WTC11 (cell line): ENCODE measurements at regions not wholly inside any gene's neighbourhood (a gene's known extent, or its start where the extent isn't known, plus 50 kb on each side); places are given as distances from the start of the nearest gene placed in this dataset.

Source experiments
- ATAC-seq: fragments of 200-7000 bp; cut with Tn5 transposase; 2 replicates; pipeline ENCODE4 v1.10.0; 2021; ENCODE audit warnings: mild to moderate bottlenecking, moderate library complexity
- CTCF ChIA-PET: fragments of 300-600 bp; sonication (Branson Sonifier 250); formaldehyde crosslinking; loops from one replicate; lab custom pipeline; 2021; ENCODE audit warnings: antibody characterized with exemption; lab: Charles Lee
- POLR2A ChIA-PET: fragments of 350-600 bp; sonication (Branson Sonifier 250); formaldehyde crosslinking; loops from one replicate; lab custom pipeline; 2021; ENCODE audit warnings: antibody characterized with exemption; lab: Charles Lee
- DNase-seq: peaks from one replicate; pipeline ENCODE4 v3.0.0; 2021; ENCODE audit warnings: low spot score
- H3K27ac Mint-ChIP-seq: 2 replicates; pipeline ENCODE4 v1.8.0; 2021; ENCODE audit warnings: mixed read lengths
- H3K27me3 Mint-ChIP-seq: 2 replicates; pipeline ENCODE4 v1.8.0; 2021; ENCODE audit warnings: low read depth, mild to moderate bottlenecking, moderate library complexity, mixed read lengths
- H3K36me3 Mint-ChIP-seq: 2 replicates; pipeline ENCODE4 v1.8.0; 2021; ENCODE audit warnings: mixed read lengths
- H3K4me1 Mint-ChIP-seq: 2 replicates; pipeline ENCODE4 v1.8.0; 2022; ENCODE audit warnings: mixed read lengths
- H3K4me3 Mint-ChIP-seq: 2 replicates; pipeline ENCODE4 v1.8.0; 2021; ENCODE audit warnings: mild to moderate bottlenecking, moderate library complexity, mixed read lengths
- H3K9me3 Mint-ChIP-seq: 2 replicates; pipeline ENCODE4 v1.8.0; 2021; ENCODE audit warnings: mixed read lengths
- ATF1 ChIP-seq: sonication (generic); formaldehyde crosslinking; IDR thresholded peaks from 2 replicates; pipeline ENCODE4 v1.8.1; 2023; ENCODE audit warnings: mild to moderate bottlenecking, moderate library complexity, missing genetic modification reagents
- CREM ChIP-seq: sonication (generic); formaldehyde crosslinking; IDR thresholded peaks from 2 replicates; pipeline ENCODE4 v1.8.1; 2022; ENCODE audit warnings: mild to moderate bottlenecking, missing genetic modification reagents, moderate library complexity
- ETV6 ChIP-seq: sonication (generic); formaldehyde crosslinking; IDR thresholded peaks from 2 replicates; pipeline ENCODE4 v1.8.1; 2022; ENCODE audit warnings: mild to moderate bottlenecking, missing genetic modification reagents
- FOXK1 ChIP-seq: sonication (generic); formaldehyde crosslinking; IDR thresholded peaks from 2 replicates; pipeline ENCODE4 v1.8.0; 2022; ENCODE audit warnings: mild to moderate bottlenecking, moderate library complexity, missing genetic modification reagents
- HMGA2 ChIP-seq: fragments of 250-450 bp; sonication (Bioruptor Pico); IDR thresholded peaks from 2 replicates; pipeline ENCODE4 v1.4.0; 2021; ENCODE audit warnings: mild to moderate bottlenecking, moderate library complexity
- IRF2 ChIP-seq: sonication (generic); formaldehyde crosslinking; IDR thresholded peaks from 2 replicates; pipeline ENCODE4 v1.8.0; 2022; ENCODE audit warnings: low read depth, missing genetic modification reagents, borderline replicate concordance
- JAZF1 ChIP-seq: fragments of 250-450 bp; sonication (Bioruptor Pico); IDR thresholded peaks from 2 replicates; pipeline ENCODE4 v1.9.0; 2021; ENCODE audit warnings: moderate library complexity, mild to moderate bottlenecking, inconsistent platforms
- MYBL2 ChIP-seq: sonication (generic); formaldehyde crosslinking; IDR thresholded peaks from 2 replicates; pipeline ENCODE4 v1.8.1; 2023; ENCODE audit warnings: mild to moderate bottlenecking, moderate library complexity, missing genetic modification reagents
- NFATC4 ChIP-seq: fragments of 250-450 bp; sonication (Bioruptor Pico); IDR thresholded peaks from 2 replicates; pipeline ENCODE4 v1.9.0; 2021; ENCODE audit warnings: mild to moderate bottlenecking
- PRRX2 ChIP-seq: fragments of 250-450 bp; sonication (Bioruptor Pico); IDR thresholded peaks from 2 replicates; pipeline ENCODE4 v1.8.0; 2021; ENCODE audit warnings: mild to moderate bottlenecking
- SMAD3 ChIP-seq: sonication (generic); formaldehyde crosslinking; IDR thresholded peaks from 2 replicates; pipeline ENCODE4 v1.8.0; 2022; ENCODE audit warnings: missing genetic modification reagents, mild to moderate bottlenecking, borderline replicate concordance
- SMAD4 ChIP-seq: sonication (generic); formaldehyde crosslinking; IDR thresholded peaks from 2 replicates; pipeline ENCODE4 v1.8.0; 2022; ENCODE audit warnings: mild to moderate bottlenecking, missing genetic modification reagents
- SOX15 ChIP-seq: fragments of 250-450 bp; sonication (Bioruptor Pico); IDR thresholded peaks from 2 replicates; pipeline ENCODE4 v1.9.0; 2021; ENCODE audit warnings: mild to moderate bottlenecking
- SP1 ChIP-seq: sonication (generic); formaldehyde crosslinking; conservative IDR thresholded peaks from 2 replicates; pipeline ENCODE4 v1.8.1; 2022; ENCODE audit warnings: missing genetic modification reagents
- TCF7 ChIP-seq: sonication (generic); formaldehyde crosslinking; IDR thresholded peaks from 2 replicates; pipeline ENCODE4 v1.8.0; 2022; ENCODE audit warnings: mild to moderate bottlenecking, low read depth, missing genetic modification reagents, moderate library complexity
- TEAD1 ChIP-seq: sonication (generic); formaldehyde crosslinking; IDR thresholded peaks from 2 replicates; pipeline ENCODE4 v1.8.0; 2022; ENCODE audit warnings: mild to moderate bottlenecking, missing genetic modification reagents
- TEAD4 ChIP-seq: sonication (generic); formaldehyde crosslinking; IDR thresholded peaks from 2 replicates; pipeline ENCODE4 v1.8.0; 2022; ENCODE audit warnings: mild to moderate bottlenecking, missing genetic modification reagents
- ZNF121 ChIP-seq: sonication (generic); formaldehyde crosslinking; IDR thresholded peaks from 2 replicates; pipeline ENCODE4 v1.8.0; 2023; ENCODE audit warnings: missing genetic modification reagents
- ZNF138 ChIP-seq: sonication (generic); formaldehyde crosslinking; conservative IDR thresholded peaks from 2 replicates; pipeline ENCODE4 v1.8.1; 2022; ENCODE audit warnings: mild to moderate bottlenecking, moderate library complexity, missing genetic modification reagents
- ZNF396 ChIP-seq: fragments of 250-450 bp; sonication (Bioruptor Pico); IDR thresholded peaks from 2 replicates; pipeline ENCODE4 v1.8.0; 2021; ENCODE audit warnings: mild to moderate bottlenecking, moderate library complexity, borderline replicate concordance
- TF ChIP-seq, protein P1 (sequence below): fragments of 250-450 bp; sonication (Bioruptor Pico); IDR thresholded peaks from 2 replicates; pipeline ENCODE4 v1.9.0; 2021; ENCODE audit warnings: moderate library complexity, mild to moderate bottlenecking, inconsistent platforms, borderline replicate concordance
- TF ChIP-seq, protein P2 (sequence below): sonication (generic); formaldehyde crosslinking; IDR thresholded peaks from 2 replicates; pipeline ENCODE4 v1.8.1; 2022; ENCODE audit warnings: low read depth, mild to moderate bottlenecking, moderate library complexity, missing genetic modification reagents, borderline replicate concordance
- TF ChIP-seq, protein P3 (sequence below): fragments of 250-450 bp; sonication (Bioruptor Pico); IDR thresholded peaks from 2 replicates; pipeline ENCODE4 v2.1.2; 2022; ENCODE audit warnings: mild to moderate bottlenecking, moderate library complexity
- TF ChIP-seq, protein P4 (sequence below): sonication (generic); formaldehyde crosslinking; IDR thresholded peaks from 2 replicates; pipeline ENCODE4 v1.8.0; 2022; ENCODE audit warnings: mild to moderate bottlenecking, missing genetic modification reagents

GRCh38 chr5:54778783-54779182 lies 206.6 kb downstream of the ESM1 start:
- Mint-ChIP-seq H3K27ac (no peak overlapping the region), H3K9me3 (peaks cover 17% of the 10 kb centered on the region), H3K4me1 (peaks cover 2% of the 10 kb centered on the region; the same call in 1 of the 2 replicates), H3K4me3 (no peak overlapping the region), H3K27me3 (no peaks in the 10 kb centered on the region), H3K36me3 (no peaks in the 10 kb centered on the region)
- ChIA-PET POLR2A (no interaction called here), CTCF (interaction anchor here (0.9 to 1.0 kb wide), 2 partner anchors 89 to 261 kb away, joined by 3 read pairs; partner anchors contain the start of gene SNX18)
- ATAC-seq (no peak), DNase-seq (no peak)
- TF ChIP-seq ATF1 (CRISPR knock-in tag) = no peak
- TF ChIP-seq, protein P1, sequence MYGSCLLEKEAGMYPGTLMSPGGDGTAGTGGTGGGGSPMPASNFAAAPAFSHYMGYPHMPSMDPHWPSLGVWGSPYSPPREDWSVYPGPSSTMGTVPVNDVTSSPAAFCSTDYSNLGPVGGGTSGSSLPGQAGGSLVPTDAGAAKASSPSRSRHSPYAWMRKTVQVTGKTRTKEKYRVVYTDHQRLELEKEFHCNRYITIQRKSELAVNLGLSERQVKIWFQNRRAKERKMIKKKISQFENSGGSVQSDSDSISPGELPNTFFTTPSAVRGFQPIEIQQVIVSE = no peak
- TF ChIP-seq JAZF1 (CRISPR knock-in tag) = no peak
- TF ChIP-seq SOX15 (CRISPR knock-in tag) = no peak
- no peak for TF ChIP-seq FOXK1 (CRISPR knock-in tag)

- H3K9me3 Mint-ChIP-seq = no peaks in the 10 kb centered on the region
- H3K4me3 Mint-ChIP-seq = no peak overlapping the region
- DNase-seq = no peak
- ChIA-PET POLR2A (no interaction called here), CTCF (no interaction called here)
- no peaks in the 10 kb centered on the region for H3K36me3 Mint-ChIP-seq
- peaks cover 5% of the 10 kb centered on the region; the same call in 1 of the 2 replicates for H3K4me1 Mint-ChIP-seq
- H3K27me3 Mint-ChIP-seq = no peaks in the 10 kb centered on the region
- TF ChIP-seq MYBL2 (CRISPR knock-in tag) = no peak
- TF ChIP-seq SOX15 (CRISPR knock-in tag) = no peak
- no peak for TF ChIP-seq HMGA2 (CRISPR knock-in tag)
- TF ChIP-seq SP1 (CRISPR knock-in tag) = no peak
- no peak for TF ChIP-seq IRF2
- TF ChIP-seq TEAD1 (CRISPR knock-in tag) = no peak
- TF ChIP-seq ZNF138 (CRISPR knock-in tag) = no peak
- TF ChIP-seq CREM (CRISPR knock-in tag) = no peak
- TF ChIP-seq NFATC4 (CRISPR knock-in tag) = no peak
- TF ChIP-seq ZNF121 (CRISPR knock-in tag) = no peak
- no peak for TF ChIP-seq TCF7 (CRISPR knock-in tag)
- no peak for TF ChIP-seq SMAD3
- no peak for TF ChIP-seq ZNF396 (CRISPR knock-in tag)
- TF ChIP-seq, protein P1 = no peak
- no peak for TF ChIP-seq ETV6 (CRISPR knock-in tag)
- H3K27ac Mint-ChIP-seq = no peak overlapping the region
- no peak for ATAC-seq
Measured at GRCh38 chr5:54775645-54776044, 209.7 kb downstream of the ESM1 start.

DNA sequence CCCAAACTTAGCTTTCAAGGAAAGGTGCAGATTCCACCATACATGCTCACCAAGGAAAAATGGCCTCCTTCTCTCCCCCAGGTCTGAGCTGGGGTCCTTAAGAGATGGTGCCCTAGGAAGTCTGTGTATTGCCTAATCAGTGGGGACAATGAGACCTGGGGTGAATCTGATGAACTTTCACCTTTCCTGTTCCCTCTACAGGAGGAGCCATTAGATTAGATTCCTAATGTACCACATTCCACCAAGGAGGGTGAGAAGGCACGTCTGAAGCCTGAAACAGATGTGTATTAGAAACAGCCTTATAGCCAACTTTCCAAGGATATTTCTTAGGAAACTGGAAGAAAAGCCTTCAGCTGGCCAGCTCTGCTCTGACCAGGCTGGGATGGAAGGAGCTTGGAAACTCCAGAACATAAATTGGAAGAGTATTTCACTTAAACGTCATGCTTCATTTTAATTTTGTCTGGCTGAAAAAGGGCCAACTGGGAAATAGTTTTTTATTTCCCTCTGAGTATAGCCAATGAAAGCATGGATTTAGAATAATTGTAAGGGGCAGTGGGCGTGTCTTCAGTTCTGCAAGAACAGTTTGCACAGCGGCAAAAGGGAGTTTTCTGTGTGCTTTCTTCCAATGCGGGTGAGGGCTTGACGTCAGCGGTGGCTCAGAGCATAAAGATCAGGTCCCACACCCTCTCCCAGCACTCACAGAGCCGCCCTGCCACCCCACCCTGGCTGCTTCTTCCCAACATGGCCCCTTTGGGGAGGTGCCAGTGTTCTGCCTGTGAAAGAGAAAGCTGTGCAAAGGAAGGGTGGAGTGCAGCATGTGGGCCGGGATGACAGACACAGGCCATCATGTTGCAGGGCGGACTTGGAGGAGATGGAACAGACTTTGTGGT lies 210.9 kb downstream of the ESM1 start:
- POLR2A ChIA-PET = no interaction called here
- H3K9me3 Mint-ChIP-seq = no peaks in the 10 kb centered on the region
- no peak overlapping the region for H3K4me3 Mint-ChIP-seq
- no peaks in the 10 kb centered on the region for H3K27me3 Mint-ChIP-seq
- CTCF ChIA-PET = no interaction called here
- H3K36me3 Mint-ChIP-seq = no peaks in the 10 kb centered on the region
- H3K27ac Mint-ChIP-seq = no peak overlapping the region
- TF ChIP-seq ZNF121 (CRISPR knock-in tag) = no peak
- TF ChIP-seq, protein P2, sequence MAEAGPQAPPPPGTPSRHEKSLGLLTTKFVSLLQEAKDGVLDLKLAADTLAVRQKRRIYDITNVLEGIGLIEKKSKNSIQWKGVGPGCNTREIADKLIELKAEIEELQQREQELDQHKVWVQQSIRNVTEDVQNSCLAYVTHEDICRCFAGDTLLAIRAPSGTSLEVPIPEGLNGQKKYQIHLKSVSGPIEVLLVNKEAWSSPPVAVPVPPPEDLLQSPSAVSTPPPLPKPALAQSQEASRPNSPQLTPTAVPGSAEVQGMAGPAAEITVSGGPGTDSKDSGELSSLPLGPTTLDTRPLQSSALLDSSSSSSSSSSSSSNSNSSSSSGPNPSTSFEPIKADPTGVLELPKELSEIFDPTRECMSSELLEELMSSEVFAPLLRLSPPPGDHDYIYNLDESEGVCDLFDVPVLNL (CRISPR knock-in tag) = no peak
- TF ChIP-seq, protein P3, sequence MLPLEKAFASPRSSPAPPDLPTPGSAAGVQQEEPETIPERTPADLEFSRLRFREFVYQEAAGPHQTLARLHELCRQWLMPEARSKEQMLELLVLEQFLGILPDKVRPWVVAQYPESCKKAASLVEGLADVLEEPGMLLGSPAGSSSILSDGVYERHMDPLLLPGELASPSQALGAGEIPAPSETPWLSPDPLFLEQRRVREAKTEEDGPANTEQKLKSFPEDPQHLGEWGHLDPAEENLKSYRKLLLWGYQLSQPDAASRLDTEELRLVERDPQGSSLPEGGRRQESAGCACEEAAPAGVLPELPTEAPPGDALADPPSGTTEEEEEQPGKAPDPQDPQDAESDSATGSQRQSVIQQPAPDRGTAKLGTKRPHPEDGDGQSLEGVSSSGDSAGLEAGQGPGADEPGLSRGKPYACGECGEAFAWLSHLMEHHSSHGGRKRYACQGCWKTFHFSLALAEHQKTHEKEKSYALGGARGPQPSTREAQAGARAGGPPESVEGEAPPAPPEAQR (CRISPR knock-in tag) = no peak
- no peak for TF ChIP-seq PRRX2 (CRISPR knock-in tag)
- TF ChIP-seq ETV6 (CRISPR knock-in tag) = no peak
- TF ChIP-seq, protein P4, sequence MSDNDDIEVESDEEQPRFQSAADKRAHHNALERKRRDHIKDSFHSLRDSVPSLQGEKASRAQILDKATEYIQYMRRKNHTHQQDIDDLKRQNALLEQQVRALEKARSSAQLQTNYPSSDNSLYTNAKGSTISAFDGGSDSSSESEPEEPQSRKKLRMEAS (CRISPR knock-in tag) = no peak
- no peak for TF ChIP-seq SMAD4 (CRISPR knock-in tag)
- no peak for TF ChIP-seq TEAD4 (CRISPR knock-in tag)
- DNase-seq (no peak), ATAC-seq (no peak)
- H3K4me1 Mint-ChIP-seq = peaks cover 5% of the 10 kb centered on the region; the same call in 1 of the 2 replicates
